ENCODE measurements at regions not wholly inside any gene's neighbourhood (a gene's known extent, or its start where the extent isn't known, plus 50 kb on each side); places are given as distances from the start of the nearest gene placed in this dataset.

- TF ChIP-seq CTCF (IDR thresholded peaks at IDR 0.05; ENCODE audit: low read depth, low read length), result no peak
- no peak for TF ChIP-seq MYC (IDR thresholded peaks at IDR 0.05; ENCODE audit: low read depth, low read length)
- TF ChIP-seq MAX (IDR thresholded peaks at IDR 0.05; ENCODE audit: low read depth, low read length), result no peak
- TF ChIP-seq POLR2A (IDR thresholded peaks at IDR 0.05; ENCODE audit: extremely low read depth, insufficient read length), result no peak
- H3K4me3 ChIP-seq (ENCODE audit: low read depth, low read length), result no peak overlapping the region
- DNase-seq (ENCODE audit: low read depth), result no peak
Observed at GRCh38 chr1:94679332-94680038, 137.9 kb upstream of the F3 start.

- TF ChIP-seq POLR2A (IDR thresholded peaks at IDR 0.05; ENCODE audit: extremely low read depth, insufficient read length) (no peak), MAX (IDR thresholded peaks at IDR 0.05; ENCODE audit: low read depth, low read length) (no peak), CTCF (IDR thresholded peaks at IDR 0.05; ENCODE audit: low read depth, low read length) (no peak), MYC (IDR thresholded peaks at IDR 0.05; ENCODE audit: low read depth, low read length) (no peak)
- DNase-seq (ENCODE audit: low read depth), result no peak
- H3K4me3 ChIP-seq (ENCODE audit: low read depth, low read length), result no peak overlapping the region
Observed at GRCh38 chr1:94678202-94678848, 136.8 kb upstream of the F3 start.

GRCh38 chr1:94677714-94678113 is 136.2 kb upstream of the F3 start:
- DNase-seq (ENCODE audit: low read depth), result no peak
- TF ChIP-seq MAX (IDR thresholded peaks at IDR 0.05; ENCODE audit: low read depth, low read length) (no peak), CTCF (IDR thresholded peaks at IDR 0.05; ENCODE audit: low read depth, low read length) (no peak), POLR2A (IDR thresholded peaks at IDR 0.05; ENCODE audit: extremely low read depth, insufficient read length) (no peak), MYC (IDR thresholded peaks at IDR 0.05; ENCODE audit: low read depth, low read length) (no peak)
- no peak overlapping the region for H3K4me3 ChIP-seq (ENCODE audit: low read depth, low read length)

GRCh38 chr1:94677087-94677486 is 135.5 kb upstream of the F3 start:
- no peak overlapping the region for H3K4me3 ChIP-seq (ENCODE audit: low read depth, low read length)
- DNase-seq (ENCODE audit: low read depth), result no peak
- TF ChIP-seq POLR2A (IDR thresholded peaks at IDR 0.05; ENCODE audit: extremely low read depth, insufficient read length) (no peak), MAX (IDR thresholded peaks at IDR 0.05; ENCODE audit: low read depth, low read length) (no peak), CTCF (IDR thresholded peaks at IDR 0.05; ENCODE audit: low read depth, low read length) (no peak), MYC (IDR thresholded peaks at IDR 0.05; ENCODE audit: low read depth, low read length) (no peak)

- no peak overlapping the region for H3K4me3 ChIP-seq (ENCODE audit: low read depth, low read length)
- no peak for DNase-seq (ENCODE audit: low read depth)
- TF ChIP-seq MYC (IDR thresholded peaks at IDR 0.05; ENCODE audit: low read depth, low read length) (no peak), MAX (IDR thresholded peaks at IDR 0.05; ENCODE audit: low read depth, low read length) (no peak), POLR2A (IDR thresholded peaks at IDR 0.05; ENCODE audit: extremely low read depth, insufficient read length) (no peak), CTCF (IDR thresholded peaks at IDR 0.05; ENCODE audit: low read depth, low read length) (no peak)
Observed at GRCh38 chr1:94676686-94677085, 135.1 kb upstream of the F3 start.

All from NB4 (cell line).